Trophoblast cell (in vitro differentiated cells and primary cell): ENCODE measurements at regions not wholly inside any gene's neighbourhood (a gene's known extent, or its start where the extent isn't known, plus 50 kb on each side); places are given as distances from the start of the nearest gene placed in this dataset.
A peak's percentile ranks its signal among the peaks of the same experiment; 100 is the strongest.

Source experiments
- DNase-seq, 2 donors: peaks; one replicate each; pipeline ENCODE4 v3.0.0-alpha.2; 2016
- H2AFZ ChIP-seq: 2 replicates; pipeline ENCODE4 v1.6.1; 2013; ENCODE audit warnings: low read length, moderate library complexity, mild to moderate bottlenecking; ENCODE audit not compliant: insufficient read depth, poor library complexity
- H2AK5ac ChIP-seq: 2 replicates; pipeline ENCODE4 v1.6.1; 2013; ENCODE audit warnings: mild to moderate bottlenecking, low read length
- H2BK120ac ChIP-seq: 2 replicates; pipeline ENCODE4 v1.6.1; 2013; ENCODE audit warnings: low read length, mild to moderate bottlenecking, moderate library complexity; ENCODE audit not compliant: insufficient read depth, poor library complexity
- H2BK12ac ChIP-seq: 2 replicates; pipeline ENCODE4 v1.6.1; 2013; ENCODE audit warnings: mild to moderate bottlenecking, low read length, moderate library complexity
- H2BK5ac ChIP-seq: 2 replicates; pipeline ENCODE4 v1.6.1; 2013; ENCODE audit warnings: low read length, low read depth, moderate library complexity, mild to moderate bottlenecking; ENCODE audit not compliant: poor library complexity
- H3K14ac ChIP-seq: 2 replicates; pipeline ENCODE4 v1.6.1; 2013; ENCODE audit warnings: mild to moderate bottlenecking, low read length
- H3K18ac ChIP-seq: 2 replicates; pipeline ENCODE4 v1.6.1; 2013; ENCODE audit warnings: mild to moderate bottlenecking, low read length
- H3K23ac ChIP-seq: 2 replicates; pipeline ENCODE4 v1.6.1; 2013; ENCODE audit warnings: low read length
- H3K27ac ChIP-seq: 2 replicates; pipeline ENCODE4 v1.5.1; 2013; ENCODE audit warnings: low read depth, mild to moderate bottlenecking, inconsistent platforms, low read length, moderate library complexity
- H3K27me3 ChIP-seq: 2 replicates; pipeline ENCODE4 v1.6.1; 2013; ENCODE audit warnings: inconsistent platforms, mild to moderate bottlenecking, low read length, moderate library complexity; ENCODE audit not compliant: insufficient read depth
- H3K36me3 ChIP-seq, 2 experiments: 1 replicate in 1 of 2; 2 replicates in 1 of 2; pipeline ENCODE4 v1.6.1; 2013; ENCODE audit warnings: low read length in 2 of 2, mild to moderate bottlenecking in 2 of 2, moderate library complexity in 1 of 2; ENCODE audit not compliant: insufficient read depth in 2 of 2, control insufficient read depth in 1 of 2
- H3K4ac ChIP-seq: 2 replicates; pipeline ENCODE4 v1.6.1; 2013; ENCODE audit warnings: low read depth, mild to moderate bottlenecking, low read length, moderate library complexity
- H3K4me1 ChIP-seq, 2 experiments: 1 replicate in 1 of 2; 2 replicates in 1 of 2; pipeline ENCODE4 v1.6.1; 2013; ENCODE audit warnings: low read length in 2 of 2, mild to moderate bottlenecking in 2 of 2, moderate library complexity in 1 of 2; ENCODE audit not compliant: insufficient read depth in 2 of 2, control insufficient read depth in 1 of 2
- H3K4me2 ChIP-seq: 2 replicates; pipeline ENCODE4 v1.6.1; 2013; ENCODE audit warnings: inconsistent platforms, mild to moderate bottlenecking, low read length, moderate library complexity
- H3K4me3 ChIP-seq: 2 replicates; pipeline ENCODE4 v1.5.1; 2013; ENCODE audit warnings: mild to moderate bottlenecking, low read depth, low read length, inconsistent platforms
- H3K79me1 ChIP-seq: one replicate; pipeline ENCODE4 v1.6.1; 2013; ENCODE audit warnings: low read length
- H3K79me2 ChIP-seq: 2 replicates; pipeline ENCODE4 v1.6.1; 2013; ENCODE audit warnings: low read length, mild to moderate bottlenecking; ENCODE audit not compliant: control insufficient read depth, insufficient read depth, poor library complexity
- H3K9ac ChIP-seq: 2 replicates; pipeline ENCODE4 v1.6.1; 2013; ENCODE audit warnings: mild to moderate bottlenecking, low read length
- H3K9me3 ChIP-seq: 2 replicates; pipeline ENCODE4 v1.6.1; 2013; ENCODE audit warnings: low read depth, mild to moderate bottlenecking, control low read depth, inconsistent platforms, low read length; ENCODE audit not compliant: insufficient read depth
- H4K12ac ChIP-seq: 2 replicates; pipeline ENCODE4 v1.6.1; 2013; ENCODE audit warnings: low read depth, mild to moderate bottlenecking, low read length, moderate library complexity
- H4K8ac ChIP-seq: 2 replicates; pipeline ENCODE4 v1.6.1; 2013; ENCODE audit warnings: low read depth, mild to moderate bottlenecking, low read length, moderate library complexity
- H4K91ac ChIP-seq: one replicate; pipeline ENCODE4 v1.6.1; 2013; ENCODE audit warnings: low read depth, mild to moderate bottlenecking, low read length, moderate library complexity
- WGBS: extraction: QIAGEN DNeasy Blood & Tissue Kit; methylation state at CpG from one replicate; pipeline ENCODE4 v1.1.7; 2013; ENCODE audit warnings: missing lambda C conversion rate; ENCODE audit not compliant: insufficient read length, insufficient coverage; ENCODE audit errors: extremely low coverage; 5-methylcytosine and 5-hydroxymethylcytosine counted together

GRCh38 chr2:23132823-23133595, 252.0 kb upstream of the KLHL29 start:
- Histone ChIP-seq H2BK5ac (no peak overlapping the region), H3K18ac (no peak overlapping the region), H4K91ac (no peak overlapping the region), H2BK12ac (no peak overlapping the region), H3K79me1 (no peaks in the 10 kb centered on the region), H4K8ac (no peak overlapping the region), H2AFZ (no peak overlapping the region), H3K4me1 (no peaks in the 10 kb centered on the region), H3K27ac (no peak overlapping the region), H4K12ac (no peak overlapping the region), H3K14ac (no peak overlapping the region), H3K4me3 (no peak overlapping the region), H3K9ac (no peak overlapping the region), H2AK5ac (no peak overlapping the region), H2BK120ac (no peak overlapping the region), H3K4me2 (no peak overlapping the region), H3K27me3 (no peaks in the 10 kb centered on the region), H3K36me3 (no peaks in the 10 kb centered on the region), H3K79me2 (no peaks in the 10 kb centered on the region), H3K4ac (no peak overlapping the region), H3K23ac (no peak overlapping the region), H3K9me3 (peaks cover 6% of the 10 kb centered on the region)
- WGBS: no CpG with 5 or more reads among the region's 3 CpGs
- DNase-seq: no peak

GRCh38 chr2:23134726-23135125, 250.3 kb upstream of the KLHL29 start:
- H4K12ac ChIP-seq: no peak overlapping the region
- no peak overlapping the region for H2BK120ac ChIP-seq
- no peak overlapping the region for H3K4me3 ChIP-seq
- H3K36me3 ChIP-seq: no peaks in the 10 kb centered on the region
- H3K14ac ChIP-seq: no peak overlapping the region
- no peaks in the 10 kb centered on the region for H3K79me2 ChIP-seq
- H4K8ac ChIP-seq: no peak overlapping the region
- H3K9me3 ChIP-seq: peaks cover 4% of the 10 kb centered on the region
- no peak overlapping the region for H3K27ac ChIP-seq
- no peak overlapping the region for H2BK5ac ChIP-seq
- no peak overlapping the region for H3K4me2 ChIP-seq
- no peak for DNase-seq
- H2AFZ ChIP-seq: no peak overlapping the region
- H3K18ac ChIP-seq: no peak overlapping the region
- no peak overlapping the region for H3K23ac ChIP-seq
- H3K9ac ChIP-seq: no peak overlapping the region
- H3K4me1 ChIP-seq: no peaks in the 10 kb centered on the region
- no peak overlapping the region for H2BK12ac ChIP-seq
- H4K91ac ChIP-seq: no peak overlapping the region
- H3K4ac ChIP-seq: no peak overlapping the region
- H2AK5ac ChIP-seq: no peak overlapping the region
- no peaks in the 10 kb centered on the region for H3K79me1 ChIP-seq
- no CpG with 5 or more reads among the region's 1 CpG for WGBS
- no peaks in the 10 kb centered on the region for H3K27me3 ChIP-seq

- Histone ChIP-seq H3K4ac (no peak overlapping the region), H3K79me2 (no peaks in the 10 kb centered on the region), H4K8ac (no peak overlapping the region), H3K79me1 (no peaks in the 10 kb centered on the region), H3K18ac (no peak overlapping the region), H3K4me2 (no peak overlapping the region), H4K91ac (no peak overlapping the region), H3K23ac (peak overlapping the region; percentile 5), H3K4me3 (no peak overlapping the region), H3K9me3 (peaks cover 4% of the 10 kb centered on the region), H2AK5ac (no peak overlapping the region), H3K27ac (no peak overlapping the region), H3K9ac (peak overlapping the region; percentile 48), H2AFZ (no peak overlapping the region), H3K27me3 (no peaks in the 10 kb centered on the region), H4K12ac (no peak overlapping the region), H3K36me3 (no peaks in the 10 kb centered on the region), H3K14ac (no peak overlapping the region), H2BK120ac (no peak overlapping the region), H2BK5ac (no peak overlapping the region), H3K4me1 (no peaks in the 10 kb centered on the region), H2BK12ac (no peak overlapping the region)
- peak; percentile 9 to 50 for DNase-seq
- WGBS: no CpG with 5 or more reads among the region's 9 CpGs
Measured at GRCh38 chr2:23135481-23136100, 249.4 kb upstream of the KLHL29 start.

- H3K9ac ChIP-seq: no peak overlapping the region
- no peak overlapping the region for H4K8ac ChIP-seq
- no peak overlapping the region for H3K4me2 ChIP-seq
- DNase-seq: no peak
- no peaks in the 10 kb centered on the region for H3K79me1 ChIP-seq
- H2BK12ac ChIP-seq: no peak overlapping the region
- no peak overlapping the region for H2AFZ ChIP-seq
- no peak overlapping the region for H2BK120ac ChIP-seq
- no peak overlapping the region for H3K4ac ChIP-seq
- no peak overlapping the region for H2AK5ac ChIP-seq
- H3K4me1 ChIP-seq: no peaks in the 10 kb centered on the region
- no peak overlapping the region for H3K27ac ChIP-seq
- no peak overlapping the region for H3K4me3 ChIP-seq
- H3K79me2 ChIP-seq: no peaks in the 10 kb centered on the region
- H4K91ac ChIP-seq: no peak overlapping the region
- H3K14ac ChIP-seq: no peak overlapping the region
- peaks cover 1% of the 10 kb centered on the region for H3K9me3 ChIP-seq
- no peak overlapping the region for H2BK5ac ChIP-seq
- no peak overlapping the region for H4K12ac ChIP-seq
- no CpG with 5 or more reads among the region's 2 CpGs for WGBS
- no peaks in the 10 kb centered on the region for H3K27me3 ChIP-seq
- H3K23ac ChIP-seq: no peak overlapping the region
- H3K36me3 ChIP-seq: no peaks in the 10 kb centered on the region
- no peak overlapping the region for H3K18ac ChIP-seq
Measured at GRCh38 chr2:23137166-23137565, 247.8 kb upstream of the KLHL29 start.
